Panc1 (cell line): ENCODE measurements at regions not wholly inside any gene's neighbourhood (a gene's known extent, or its start where the extent isn't known, plus 50 kb on each side); places are given as distances from the start of the nearest gene placed in this dataset.

ENCODE experiments used
- ATAC-seq: fragments of 200-7000 bp; cut with Tn5 transposase; 2 replicates; pipeline ENCODE4 v1.9.1; 2020; ENCODE audit warnings: mild to moderate bottlenecking, moderate library complexity
- BruUV-seq: library from RNA; stranded (reverse); fragments of 400-500 nt; replicated peaks from 2 replicates; lab custom pipeline; 2021; lab: Mats Ljungman, UMichigan
- CTCF ChIA-PET: fragments of 300-600 bp; sonication (Branson Sonifier 250); formaldehyde crosslinking; loops from one replicate; lab custom pipeline; 2022; ENCODE audit warnings: antibody characterized with exemption; lab: Charles Lee
- POLR2A ChIA-PET: fragments of 300-600 bp; sonication (Branson Sonifier 250); formaldehyde crosslinking; loops from one replicate; lab custom pipeline; 2022; ENCODE audit warnings: antibody characterized with exemption; lab: Charles Lee
- DNase-seq: peaks from one replicate; pipeline ENCODE4 v3.0.0-alpha.2; 2010; ENCODE audit warnings: low read depth, low spot score
- H3K27ac ChIP-seq: 2 replicates; pipeline ENCODE4 v1.5.1; 2011; ENCODE audit warnings: mild to moderate bottlenecking, low read length, inconsistent platforms
- H3K27me3 ChIP-seq: fragments of 200-500 bp; sonication (Bioruptor generic); 2 replicates; pipeline ENCODE4 v1.6.0; 2014; ENCODE audit warnings: low read length, inconsistent platforms; ENCODE audit not compliant: control insufficient read depth, insufficient read depth
- H3K36me3 ChIP-seq: fragments of 200-500 bp; sonication (Bioruptor generic); 2 replicates; pipeline ENCODE4 v1.5.1; 2014; ENCODE audit warnings: inconsistent platforms, mild to moderate bottlenecking, low read length, moderate library complexity; ENCODE audit not compliant: control insufficient read depth, insufficient read depth
- H3K4me1 ChIP-seq: 2 replicates; pipeline ENCODE4 v1.5.1; 2011; ENCODE audit warnings: inconsistent platforms, mild to moderate bottlenecking, low read length, moderate library complexity; ENCODE audit not compliant: control insufficient read depth, insufficient read depth
- H3K4me3 ChIP-seq, 2 experiments: 2 replicates each; pipeline ENCODE4 v1.5.1; 2011 to 2012; ENCODE audit warnings: low read depth in 2 of 2, low read length in 2 of 2, mild to moderate bottlenecking in 2 of 2, inconsistent platforms in 1 of 2, moderate library complexity in 1 of 2
- H3K9me3 ChIP-seq: fragments of 200-500 bp; sonication (Bioruptor generic); 2 replicates; pipeline ENCODE4 v1.5.1; 2014; ENCODE audit warnings: low read depth, mild to moderate bottlenecking, inconsistent platforms, low read length, moderate library complexity; ENCODE audit not compliant: control insufficient read depth, insufficient read depth
- POLR2AphosphoS5 ChIP-seq: IDR thresholded peaks from 2 replicates; pipeline ENCODE4 v1.6.1; 2012; ENCODE audit warnings: mild to moderate bottlenecking, low read depth, low read length, moderate library complexity
- SIN3A ChIP-seq: IDR thresholded peaks from 2 replicates; pipeline ENCODE4 v1.6.1; 2012; ENCODE audit warnings: low read depth, mild to moderate bottlenecking, low read length, moderate library complexity, borderline replicate concordance; ENCODE audit not compliant: insufficient read depth
- TCF7L2 ChIP-seq: IDR thresholded peaks from 2 replicates; pipeline ENCODE4 v1.6.1; 2011; ENCODE audit warnings: mild to moderate bottlenecking, low read depth, low read length, inconsistent platforms
- in situ Hi-C: cut with HindIII; loops from 2 replicates; pipeline ENCODE4 v1.10.0; 2016; ENCODE audit warnings: low sequenced_read_pairs, low pct_unique_long_range_greater_than_20kb
- intact Hi-C: fragments of 100-400 bp; cut with micrococcal nuclease; formaldehyde crosslinking; loops from one replicate; pipeline ENCODE4 v1.10.0; 2022; ENCODE audit not compliant: unreplicated experiment
- TF ChIP-seq, protein P1 (sequence below): fragments of 450-650 bp; IDR thresholded peaks from 2 replicates; pipeline ENCODE4 v1.5.1; 2017; ENCODE audit warnings: mild to moderate bottlenecking
- TF ChIP-seq, protein P2 (sequence below), 2 experiments: IDR thresholded peaks; 2 replicates each; pipeline ENCODE4 v1.6.1; 2011 to 2012; ENCODE audit warnings: low read depth in 2 of 2, control low read depth in 1 of 2, low read length in 1 of 2, mild to moderate bottlenecking in 1 of 2, moderate library complexity in 1 of 2; ENCODE audit not compliant: insufficient read depth in 1 of 2

DNA sequence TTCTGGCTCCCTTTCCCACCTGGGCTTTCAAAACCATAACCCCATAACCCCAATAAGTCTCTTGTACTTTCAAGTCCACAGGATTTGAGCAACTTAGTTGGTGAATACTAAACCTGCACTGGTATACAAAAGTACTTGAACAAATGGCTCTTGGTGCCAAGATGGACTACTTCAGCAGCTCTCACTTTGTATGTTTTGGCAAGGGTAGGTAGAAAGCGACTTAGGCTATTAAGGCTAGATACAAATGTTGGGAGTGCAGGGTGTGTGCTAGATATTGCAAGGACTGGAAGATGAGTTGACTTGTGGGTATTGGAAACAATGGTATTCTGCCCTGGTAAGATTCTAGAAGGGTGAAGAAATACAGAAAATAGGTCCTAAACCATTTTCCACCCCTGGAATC lies 182.6 kb upstream of the MOCS1 start:
- Histone ChIP-seq H3K4me1 (no peaks in the 10 kb centered on the region), H3K27me3 (no peaks in the 10 kb centered on the region), H3K4me3 (no peak overlapping the region), H3K27ac (no peak overlapping the region), H3K36me3 (no peaks in the 10 kb centered on the region), H3K9me3 (no peaks in the 10 kb centered on the region)
- no TSS peak for BruUV-seq
- DNase-seq (no peak), ATAC-seq (no peak)
- intact Hi-C loops = no loop called here
- ChIA-PET CTCF (no interaction called here), POLR2A (no interaction called here)
- in situ Hi-C loops = no loop called here
- TF ChIP-seq TCF7L2 (no peak), SIN3A (no peak), POLR2AphosphoS5 (no peak)
- TF ChIP-seq, protein P1, sequence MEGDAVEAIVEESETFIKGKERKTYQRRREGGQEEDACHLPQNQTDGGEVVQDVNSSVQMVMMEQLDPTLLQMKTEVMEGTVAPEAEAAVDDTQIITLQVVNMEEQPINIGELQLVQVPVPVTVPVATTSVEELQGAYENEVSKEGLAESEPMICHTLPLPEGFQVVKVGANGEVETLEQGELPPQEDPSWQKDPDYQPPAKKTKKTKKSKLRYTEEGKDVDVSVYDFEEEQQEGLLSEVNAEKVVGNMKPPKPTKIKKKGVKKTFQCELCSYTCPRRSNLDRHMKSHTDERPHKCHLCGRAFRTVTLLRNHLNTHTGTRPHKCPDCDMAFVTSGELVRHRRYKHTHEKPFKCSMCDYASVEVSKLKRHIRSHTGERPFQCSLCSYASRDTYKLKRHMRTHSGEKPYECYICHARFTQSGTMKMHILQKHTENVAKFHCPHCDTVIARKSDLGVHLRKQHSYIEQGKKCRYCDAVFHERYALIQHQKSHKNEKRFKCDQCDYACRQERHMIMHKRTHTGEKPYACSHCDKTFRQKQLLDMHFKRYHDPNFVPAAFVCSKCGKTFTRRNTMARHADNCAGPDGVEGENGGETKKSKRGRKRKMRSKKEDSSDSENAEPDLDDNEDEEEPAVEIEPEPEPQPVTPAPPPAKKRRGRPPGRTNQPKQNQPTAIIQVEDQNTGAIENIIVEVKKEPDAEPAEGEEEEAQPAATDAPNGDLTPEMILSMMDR = no peak
- TF ChIP-seq, protein P2, sequence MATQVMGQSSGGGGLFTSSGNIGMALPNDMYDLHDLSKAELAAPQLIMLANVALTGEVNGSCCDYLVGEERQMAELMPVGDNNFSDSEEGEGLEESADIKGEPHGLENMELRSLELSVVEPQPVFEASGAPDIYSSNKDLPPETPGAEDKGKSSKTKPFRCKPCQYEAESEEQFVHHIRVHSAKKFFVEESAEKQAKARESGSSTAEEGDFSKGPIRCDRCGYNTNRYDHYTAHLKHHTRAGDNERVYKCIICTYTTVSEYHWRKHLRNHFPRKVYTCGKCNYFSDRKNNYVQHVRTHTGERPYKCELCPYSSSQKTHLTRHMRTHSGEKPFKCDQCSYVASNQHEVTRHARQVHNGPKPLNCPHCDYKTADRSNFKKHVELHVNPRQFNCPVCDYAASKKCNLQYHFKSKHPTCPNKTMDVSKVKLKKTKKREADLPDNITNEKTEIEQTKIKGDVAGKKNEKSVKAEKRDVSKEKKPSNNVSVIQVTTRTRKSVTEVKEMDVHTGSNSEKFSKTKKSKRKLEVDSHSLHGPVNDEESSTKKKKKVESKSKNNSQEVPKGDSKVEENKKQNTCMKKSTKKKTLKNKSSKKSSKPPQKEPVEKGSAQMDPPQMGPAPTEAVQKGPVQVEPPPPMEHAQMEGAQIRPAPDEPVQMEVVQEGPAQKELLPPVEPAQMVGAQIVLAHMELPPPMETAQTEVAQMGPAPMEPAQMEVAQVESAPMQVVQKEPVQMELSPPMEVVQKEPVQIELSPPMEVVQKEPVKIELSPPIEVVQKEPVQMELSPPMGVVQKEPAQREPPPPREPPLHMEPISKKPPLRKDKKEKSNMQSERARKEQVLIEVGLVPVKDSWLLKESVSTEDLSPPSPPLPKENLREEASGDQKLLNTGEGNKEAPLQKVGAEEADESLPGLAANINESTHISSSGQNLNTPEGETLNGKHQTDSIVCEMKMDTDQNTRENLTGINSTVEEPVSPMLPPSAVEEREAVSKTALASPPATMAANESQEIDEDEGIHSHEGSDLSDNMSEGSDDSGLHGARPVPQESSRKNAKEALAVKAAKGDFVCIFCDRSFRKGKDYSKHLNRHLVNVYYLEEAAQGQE (IDR thresholded peaks at IDR 0.05; ENCODE audit: insufficient read depth in 1 of 2, low read depth in 2 of 2, low read length in 1 of 2) = no peak

DNA sequence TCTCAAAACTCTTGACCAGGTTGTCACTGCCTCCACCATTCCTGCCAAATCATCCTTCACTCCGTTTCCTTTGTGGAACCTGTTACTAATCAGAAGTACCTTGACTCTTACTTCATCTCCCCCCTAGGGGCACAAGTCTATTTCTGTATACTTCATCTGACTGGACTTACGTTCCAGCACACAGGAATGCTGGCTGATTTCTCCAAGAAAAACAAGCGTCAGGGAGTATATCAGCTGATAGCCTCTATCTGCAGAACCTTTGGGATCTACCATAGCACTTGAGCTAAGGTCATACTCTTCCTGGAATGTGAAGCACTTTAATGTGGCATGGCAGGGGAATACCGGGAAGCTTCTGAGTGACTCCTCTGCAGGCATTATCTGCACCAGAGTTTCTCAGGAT lies 178.1 kb upstream of the MOCS1 start:
- Histone ChIP-seq H3K27me3 (no peaks in the 10 kb centered on the region), H3K4me3 (no peak overlapping the region), H3K9me3 (no peaks in the 10 kb centered on the region), H3K36me3 (no peaks in the 10 kb centered on the region), H3K4me1 (no peaks in the 10 kb centered on the region), H3K27ac (no peak overlapping the region)
- CTCF ChIA-PET = no interaction called here
- DNase-seq (no peak), ATAC-seq (no peak)
- TF ChIP-seq SIN3A (no peak), TCF7L2 (no peak), POLR2AphosphoS5 (no peak)
- TF ChIP-seq, protein P2 (IDR thresholded peaks at IDR 0.05; ENCODE audit: insufficient read depth in 1 of 2, low read depth in 2 of 2, low read length in 1 of 2) = no peak
- TF ChIP-seq, protein P1 = no peak
- in situ Hi-C loops = no loop called here
- intact Hi-C loops = no loop called here
- no TSS peak for BruUV-seq
- POLR2A ChIA-PET = no interaction called here
